ENCODE measurements at regions not wholly inside any gene's neighbourhood (a gene's known extent, or its start where the extent isn't known, plus 50 kb on each side); places are given as distances from the start of the nearest gene placed in this dataset.

GRCh38 chr4:58205446-58206235, 1095.5 kb upstream of the IGFBP7 start:
- no peak for DNase-seq

GRCh38 chr4:58192217-58192616, 1082.0 kb upstream of the IGFBP7 start:
- DNase-seq: no peak

GRCh38 chr4:58191109-58191508, 1080.9 kb upstream of the IGFBP7 start:
- DNase-seq: no peak

GRCh38 chr4:58188316-58188715, 1078.1 kb upstream of the IGFBP7 start:
- DNase-seq: no peak

- no peak for DNase-seq
These were observed 1064.8 kb upstream of the IGFBP7 start for GRCh38 chr4:58175024-58175423.

GRCh38 chr4:58166490-58166889, 1056.3 kb upstream of the IGFBP7 start:
- DNase-seq: no peak

GRCh38 chr4:58163156-58163555, 1053.0 kb upstream of the IGFBP7 start:
- DNase-seq: no peak

- DNase-seq: no peak
These were observed 1039.4 kb upstream of the IGFBP7 start for GRCh38 chr4:58149404-58150085.

GRCh38 chr4:58144721-58145120, 1034.5 kb upstream of the IGFBP7 start:
- DNase-seq: no peak

GRCh38 chr4:58138786-58139668, 1028.8 kb upstream of the IGFBP7 start:
- no peak for DNase-seq

GRCh38 chr4:58136604-58137003, 1026.4 kb upstream of the IGFBP7 start:
- DNase-seq: no peak

- DNase-seq: no peak
These were observed 1017.5 kb upstream of the IGFBP7 start for GRCh38 chr4:58127680-58128079.

- DNase-seq: no peak
These were observed 1009.1 kb upstream of the IGFBP7 start for GRCh38 chr4:58119298-58119697.

- DNase-seq: no peak
These were observed 1002.9 kb upstream of the IGFBP7 start for GRCh38 chr4:58113126-58113525.

GRCh38 chr4:58111818-58112217, 1001.6 kb upstream of the IGFBP7 start:
- DNase-seq: no peak

GRCh38 chr4:58093352-58093751, 983.2 kb upstream of the IGFBP7 start:
- DNase-seq: no peak

GRCh38 chr4:58090539-58090938, 980.4 kb upstream of the IGFBP7 start:
- no peak for DNase-seq

GRCh38 chr4:58081356-58081755, 971.2 kb upstream of the IGFBP7 start:
- no peak for DNase-seq

- no peak for DNase-seq
These were observed 965.5 kb upstream of the IGFBP7 start for GRCh38 chr4:58075724-58076123.

GRCh38 chr4:58074382-58074781, 964.2 kb upstream of the IGFBP7 start:
- DNase-seq: no peak

GRCh38 chr4:58070726-58071125, 960.5 kb upstream of the IGFBP7 start:
- no peak for DNase-seq

GRCh38 chr4:58064653-58065052, 954.5 kb upstream of the IGFBP7 start:
- DNase-seq: no peak

Data from C1 segment of cervical spinal cord (tissue), 14 donors.